Heart right ventricle (tissue), 16 donors: ENCODE measurements at regions not wholly inside any gene's neighbourhood (a gene's known extent, or its start where the extent isn't known, plus 50 kb on each side); places are given as distances from the start of the nearest gene placed in this dataset.

ENCODE experiments used
- ATAC-seq, 8 donors: fragments of 200-7000 bp; cut with Tn5 transposase; one replicate each; pipeline ENCODE4 v1.9.1; 2020; ENCODE audit warnings: mild to moderate bottlenecking in 8 of 8, moderate library complexity in 8 of 8, moderate number of reproducible peaks in 1 of 8
- DNase-seq, 2 donors: peaks; one replicate each; pipeline ENCODE4 v3.0.0-alpha.2; 2020
- H3K27ac ChIP-seq, 10 donors: fragments of 200-600 bp; sonication (generic) in 2 of 10; one replicate each; pipeline versions ENCODE4 v1.5.0 to v1.8.0; 2020 to 2022; ENCODE audit warnings: mild to moderate bottlenecking in 3 of 10
- H3K27me3 ChIP-seq, 7 donors: fragments of 200-600 bp; one replicate each; pipeline ENCODE4 v1.8.0; 2021 to 2022; ENCODE audit warnings: mild to moderate bottlenecking in 2 of 7
- H3K36me3 ChIP-seq, 9 donors: fragments of 200-600 bp; sonication (generic) in 1 of 9; one replicate each; pipeline versions ENCODE4 v1.5.0 to v1.8.0; 2020 to 2022; ENCODE audit warnings: mild to moderate bottlenecking in 2 of 9
- H3K4me1 ChIP-seq, 9 donors: fragments of 200-600 bp; sonication (generic) in 1 of 9; one replicate each; pipeline versions ENCODE4 v1.5.0 to v1.8.0; 2020 to 2022; ENCODE audit warnings: mild to moderate bottlenecking in 4 of 9
- H3K4me3 ChIP-seq, 10 donors: fragments of 200-600 bp; sonication (generic) in 2 of 10; one replicate each; pipeline versions ENCODE4 v1.5.0 to v1.8.0; 2020 to 2022; ENCODE audit warnings: mild to moderate bottlenecking in 7 of 10, moderate library complexity in 2 of 10
- H3K9me3 ChIP-seq, 11 donors: fragments of 200-600 bp in 10 of 11; sonication (generic) in 2 of 11; one replicate each; pipeline versions ENCODE4 v1.5.0 to v1.8.0; 2013 to 2022; ENCODE audit warnings: mild to moderate bottlenecking in 2 of 11, control low read depth in 1 of 11, moderate library complexity in 1 of 11
- WGBS, 2 donors: extraction: QIAGEN DNeasy Blood & Tissue Kit; methylation state at CpG; one replicate each; pipeline ENCODE4 v1.1.7; 2013; ENCODE audit warnings: inconsistent platforms in 1 of 2; 5-methylcytosine and 5-hydroxymethylcytosine counted together
- intact Hi-C, 10 donors: fragments of 100-400 bp; cut with DNase I; formaldehyde crosslinking; loops; one replicate each; pipeline versions ENCODE4 v1.11.1 to v1.14.2; 2022
- TF ChIP-seq, protein P1 (sequence below), 9 donors: fragments of 200-600 bp; sonication (generic) in 2 of 9; IDR thresholded peaks; one replicate each; pipeline versions ENCODE4 v1.5.0 to v1.8.0; 2021 to 2022; ENCODE audit warnings: antibody characterized with exemption in 9 of 9, mild to moderate bottlenecking in 5 of 9, moderate library complexity in 1 of 9
- donor health status: Arrhythmogenic right ventricular cardiomyopathy.
- donor health status: ischemic (EF 13 %, LVEDD 7.1; RV severe dilation, severe dysfunction).
- donor health status: healthy with polysubstance abuse.
- donor health status: DM: no; HTN: yes; CAD: no.
- donor health status: DM: no; HTN: no; CAD: no.
- donor health status: ischemic (EF 25% LVEDD 6.9; RV normal size, moderate dysfunction).
- donor health status: ischemic (EF 25% LVEDD 5.7; RV mildly dilated, moderate dysfunction).
- donor health status: healthy.
- donor health status: DM: yes; HTN: yes; CAD: no.
- donor health status: Ischemic cardiomyopathy.
- donor health status: ischemic (EF 35%, LVEDD 5.7; RV mildly dilated, moderate dysfunction).
- donor health status: nonischemic (EF 11% LVEDD 7.7; RV severe dilation, severe dysfunction).
- donor health status: DM: yes; HTN: yes; CAD: no.
- donor health status: PGD.
- donor health status: ischemic (EF 29% LVEDD 5.4; RV normal size, mild dysfunction).
- donor health status: nonischemic (EF 23%, LVEDD 6.1; RV moderate dilation, normal function).

DNA sequence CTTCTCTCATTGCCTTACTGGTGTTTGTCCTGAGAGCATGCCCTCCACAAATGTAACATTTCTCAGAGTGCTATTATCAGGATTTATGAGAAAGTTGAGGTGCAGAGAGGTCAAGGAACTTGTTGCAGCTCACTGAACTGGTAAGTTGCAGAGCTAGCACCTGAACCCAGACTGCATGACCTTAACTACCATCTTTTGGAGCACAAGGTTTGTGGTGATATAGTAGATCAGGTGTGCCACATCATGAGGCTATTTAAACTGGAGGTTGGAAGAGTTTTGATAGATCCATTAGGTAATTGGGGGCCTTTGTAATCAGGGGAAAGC lies 112.0 kb upstream of the CITED2 start:
- Histone ChIP-seq H3K9me3 (no peaks in the 10 kb centered on the region), H3K27ac (no peak overlapping the region), H3K4me3 (no peak overlapping the region), H3K27me3 (no peaks in the 10 kb centered on the region), H3K36me3 (no peaks in the 10 kb centered on the region), H3K4me1 (peaks cover 0 to 14% (median 0%) of the 10 kb centered on the region in 9 donors)
- no peak for ATAC-seq
- TF ChIP-seq, protein P1, sequence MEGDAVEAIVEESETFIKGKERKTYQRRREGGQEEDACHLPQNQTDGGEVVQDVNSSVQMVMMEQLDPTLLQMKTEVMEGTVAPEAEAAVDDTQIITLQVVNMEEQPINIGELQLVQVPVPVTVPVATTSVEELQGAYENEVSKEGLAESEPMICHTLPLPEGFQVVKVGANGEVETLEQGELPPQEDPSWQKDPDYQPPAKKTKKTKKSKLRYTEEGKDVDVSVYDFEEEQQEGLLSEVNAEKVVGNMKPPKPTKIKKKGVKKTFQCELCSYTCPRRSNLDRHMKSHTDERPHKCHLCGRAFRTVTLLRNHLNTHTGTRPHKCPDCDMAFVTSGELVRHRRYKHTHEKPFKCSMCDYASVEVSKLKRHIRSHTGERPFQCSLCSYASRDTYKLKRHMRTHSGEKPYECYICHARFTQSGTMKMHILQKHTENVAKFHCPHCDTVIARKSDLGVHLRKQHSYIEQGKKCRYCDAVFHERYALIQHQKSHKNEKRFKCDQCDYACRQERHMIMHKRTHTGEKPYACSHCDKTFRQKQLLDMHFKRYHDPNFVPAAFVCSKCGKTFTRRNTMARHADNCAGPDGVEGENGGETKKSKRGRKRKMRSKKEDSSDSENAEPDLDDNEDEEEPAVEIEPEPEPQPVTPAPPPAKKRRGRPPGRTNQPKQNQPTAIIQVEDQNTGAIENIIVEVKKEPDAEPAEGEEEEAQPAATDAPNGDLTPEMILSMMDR (IDR thresholded peaks at IDR 0.05), result no peak
- no peak for DNase-seq
- intact Hi-C loops, result no loop called here

DNA sequence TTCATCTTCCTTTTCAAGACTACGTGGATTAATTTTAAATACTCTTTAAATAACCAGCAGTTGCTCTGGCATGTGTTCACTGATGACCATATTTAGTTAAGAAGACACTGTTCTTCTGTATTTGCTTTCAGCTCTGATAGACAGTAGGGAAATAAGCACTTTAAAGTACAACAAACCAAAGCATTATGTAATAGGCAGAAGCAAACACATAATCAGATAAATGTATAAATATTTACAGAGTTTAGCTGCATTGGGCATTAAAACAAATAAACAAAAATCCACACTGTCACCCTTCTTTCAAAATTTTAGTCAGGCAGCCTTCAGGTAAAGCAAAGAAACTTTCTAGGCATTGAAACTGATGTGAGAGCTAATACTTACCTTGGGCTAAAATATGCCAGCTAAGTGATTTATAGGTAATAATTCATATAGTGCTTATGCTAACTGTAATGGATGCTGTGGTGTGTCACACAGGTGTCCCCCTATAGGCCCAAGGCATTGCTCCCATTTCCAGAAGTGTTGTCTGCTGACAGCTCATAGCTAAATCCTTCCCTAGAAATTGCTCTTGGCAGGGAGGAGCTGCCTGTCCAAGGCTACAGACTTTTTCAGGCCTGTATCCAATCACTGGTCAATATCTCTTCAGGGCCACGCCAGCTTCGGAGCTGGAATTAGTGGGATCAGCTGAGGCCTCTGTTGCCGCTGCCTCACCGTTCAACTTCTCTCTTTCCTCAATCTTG lies 111.5 kb upstream of the CITED2 start:
- Histone ChIP-seq H3K36me3 (no peaks in the 10 kb centered on the region), H3K27me3 (no peaks in the 10 kb centered on the region), H3K9me3 (no peaks in the 10 kb centered on the region), H3K4me1 (peaks cover 0 to 14% (median 0%) of the 10 kb centered on the region in 9 donors), H3K4me3 (no peak overlapping the region), H3K27ac (no peak overlapping the region)
- ATAC-seq (no peak), DNase-seq (no peak)
- TF ChIP-seq, protein P1 (IDR thresholded peaks at IDR 0.05), result no peak
- WGBS, 2 donors, result 78 to 79% methylated on average over 5 of the region's 5 CpGs
- intact Hi-C loops, result no loop called here

DNA sequence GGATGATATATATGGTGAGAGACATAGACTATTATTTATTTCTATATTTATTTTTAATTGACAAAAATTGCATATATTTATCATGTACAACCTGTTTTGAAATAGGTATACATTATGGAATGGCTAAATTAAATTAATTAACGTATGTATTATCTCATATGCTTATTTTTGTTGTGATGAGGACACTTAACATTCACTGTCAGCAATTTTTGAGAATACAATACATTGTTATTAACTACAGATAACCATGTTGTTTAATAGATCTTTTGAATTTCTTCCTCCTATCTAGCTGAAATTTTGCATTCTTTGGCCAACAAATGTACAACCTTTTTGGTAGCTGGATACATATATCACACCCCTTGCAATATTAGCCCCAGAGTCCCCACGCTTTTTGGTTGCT lies 110.7 kb upstream of the CITED2 start:
- Histone ChIP-seq H3K36me3 (no peaks in the 10 kb centered on the region), H3K4me3 (no peak overlapping the region), H3K27me3 (no peaks in the 10 kb centered on the region), H3K9me3 (no peaks in the 10 kb centered on the region), H3K27ac (no peak overlapping the region), H3K4me1 (peaks cover 0 to 9% (median 0%) of the 10 kb centered on the region in 9 donors)
- WGBS, 2 donors, result 67% methylated on average over 2 of the region's 2 CpGs
- DNase-seq (no peak), ATAC-seq (no peak)
- intact Hi-C loops, result no loop called here
- TF ChIP-seq, protein P1 (IDR thresholded peaks at IDR 0.05), result no peak

DNA sequence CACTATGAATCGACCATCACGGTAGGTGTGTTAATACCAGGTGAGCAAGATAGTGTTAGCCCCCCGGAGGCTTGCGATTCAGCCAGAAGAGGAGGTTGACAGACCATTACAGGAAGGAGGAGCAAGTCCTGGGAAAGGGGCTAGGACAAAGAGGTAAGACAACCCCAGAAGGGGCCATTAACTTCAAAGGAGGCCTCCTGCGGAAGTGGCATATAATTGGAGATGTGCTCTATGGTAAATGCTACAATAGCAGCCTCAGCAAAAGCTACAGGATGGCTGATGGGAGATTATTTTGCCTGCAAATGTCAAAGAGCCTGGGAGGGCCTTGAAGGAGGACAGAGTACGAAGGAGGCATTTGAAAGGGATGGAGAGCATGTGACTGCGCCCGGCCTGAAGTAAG lies 108.6 kb upstream of the CITED2 start:
- H3K27ac ChIP-seq, result no peak overlapping the region
- DNase-seq (no peak), ATAC-seq (no peak)
- intact Hi-C loops, result no loop called here
- 90 to 91% methylated on average over 8 of the region's 8 CpGs for WGBS, 2 donors
- TF ChIP-seq, protein P1 (IDR thresholded peaks at IDR 0.05), result no peak
- no peaks in the 10 kb centered on the region for H3K9me3 ChIP-seq
- H3K27me3 ChIP-seq, result no peaks in the 10 kb centered on the region
- no peaks in the 10 kb centered on the region for H3K36me3 ChIP-seq
- H3K4me3 ChIP-seq, result no peak overlapping the region
- peaks cover 0 to 7% (median 0%) of the 10 kb centered on the region in 9 donors for H3K4me1 ChIP-seq
